Retinal pigment epithelial cell (primary cell): ENCODE measurements at regions not wholly inside any gene's neighbourhood (a gene's known extent, or its start where the extent isn't known, plus 50 kb on each side); places are given as distances from the start of the nearest gene placed in this dataset.

Experiments
- DNase-seq: peaks from one replicate; pipeline ENCODE4 v3.0.0-alpha.2; 2010; ENCODE audit warnings: low read depth
- H3K4me3 ChIP-seq: 2 replicates; pipeline ENCODE4 v1.5.1; 2011; ENCODE audit warnings: mild to moderate bottlenecking, low read length, control low read depth, moderate library complexity
- CTCF ChIP-seq: conservative IDR thresholded peaks from 2 replicates; pipeline ENCODE4 v1.5.1; 2011; ENCODE audit warnings: low read depth, low read length, control low read depth, inconsistent platforms

- DNase-seq: no peak
- TF ChIP-seq CTCF: no peak
- H3K4me3 ChIP-seq: no peak overlapping the region
Observed at GRCh38 chrX:118211891-118212816, 95.5 kb upstream of the KLHL13 start.

- no peak for DNase-seq
- no peak overlapping the region for H3K4me3 ChIP-seq
- no peak for TF ChIP-seq CTCF
Observed at GRCh38 chrX:118212817-118213183, 96.2 kb upstream of the KLHL13 start.

- no peak overlapping the region for H3K4me3 ChIP-seq
- TF ChIP-seq CTCF: no peak
- no peak for DNase-seq
Observed at GRCh38 chrX:118215346-118215745, 98.7 kb upstream of the KLHL13 start.

- DNase-seq: no peak
- no peak for TF ChIP-seq CTCF
- H3K4me3 ChIP-seq: no peak overlapping the region
Observed at GRCh38 chrX:118216087-118216486, 99.5 kb upstream of the KLHL13 start.

GRCh38 chrX:118216509-118216908 lies 99.9 kb upstream of the KLHL13 start:
- no peak for DNase-seq
- H3K4me3 ChIP-seq: no peak overlapping the region
- TF ChIP-seq CTCF: no peak

- H3K4me3 ChIP-seq: no peak overlapping the region
- no peak for TF ChIP-seq CTCF
- no peak for DNase-seq
Observed at GRCh38 chrX:118218079-118218478, 101.5 kb upstream of the KLHL13 start.

- DNase-seq: no peak
- TF ChIP-seq CTCF: no peak
- no peak overlapping the region for H3K4me3 ChIP-seq
Observed at GRCh38 chrX:118218940-118219339, 102.3 kb upstream of the KLHL13 start.
